ENCODE measurements at regions not wholly inside any gene's neighbourhood (a gene's known extent, or its start where the extent isn't known, plus 50 kb on each side); places are given as distances from the start of the nearest gene placed in this dataset.

- no peaks in the 10 kb centered on the region for H3F3A ChIP-seq (replicated peaks; ENCODE audit: low read depth)
- no peak overlapping the region for H3K27ac ChIP-seq (ENCODE audit: low read depth)
Measured at GRCh38 chr2:205849136-205849535, 166.8 kb downstream of the NRP2 start.

More at GRCh38 chr2:205849136-205849535, 166.8 kb downstream of the NRP2 start:
- no peak overlapping the region for H3K27ac Mint-ChIP-seq
- H3K4me1 Mint-ChIP-seq = peaks cover 17% of the 10 kb centered on the region
- H3K4me3 Mint-ChIP-seq = no peak overlapping the region
- DNase-seq (ENCODE audit: low spot score) = no peak
- ATAC-seq = no peak
- H3K36me3 Mint-ChIP-seq (ENCODE audit: low read depth) = no peaks in the 10 kb centered on the region
- H3K9me3 Mint-ChIP-seq = no peaks in the 10 kb centered on the region
- no peak for TF ChIP-seq EZH2phosphoT487 (IDR thresholded peaks at IDR 0.05; ENCODE audit: unreplicated experiment)
- TF ChIP-seq POLR2AphosphoS5 (IDR thresholded peaks at IDR 0.05; ENCODE audit: low read depth) = no peak
- no peak for TF ChIP-seq CTCF (conservative IDR thresholded peaks at IDR 0.05; ENCODE audit: low read depth in 2 of 2)
- TF ChIP-seq ZNF114 (CRISPR knock-in tag; IDR thresholded peaks at IDR 0.05) = no peak
- TF ChIP-seq REST (IDR thresholded peaks at IDR 0.05; ENCODE audit: unreplicated experiment) = no peak
- no peak for TF ChIP-seq ZNF462 (CRISPR knock-in tag; IDR thresholded peaks at IDR 0.05)
- TF ChIP-seq CREB1 (CRISPR knock-in tag; IDR thresholded peaks at IDR 0.05; ENCODE audit: low read depth) = no peak
- TF ChIP-seq NANOG (IDR thresholded peaks at IDR 0.05; ENCODE audit: borderline replicate concordance) = no peak
- no peak for TF ChIP-seq STAT1 (IDR thresholded peaks at IDR 0.05; ENCODE audit: unreplicated experiment)
- TF ChIP-seq ETS1 (IDR thresholded peaks at IDR 0.05) = no peak
- no peak for TF ChIP-seq ZNF331 (CRISPR knock-in tag; IDR thresholded peaks at IDR 0.05; ENCODE audit: low read depth)
- H3K4me2 ChIP-seq = no peak overlapping the region
- peaks cover 13% of the 10 kb centered on the region; the same call in 1 of the 2 replicates for H3K9me2 ChIP-seq (ENCODE audit: insufficient read depth)
- H3K4me3 ChIP-seq = no peak overlapping the region
- no peaks in the 10 kb centered on the region for H3K79me2 ChIP-seq (replicated peaks; ENCODE audit: insufficient read depth)
- H4K20me1 ChIP-seq (replicated peaks; ENCODE audit: insufficient read depth) = no peaks in the 10 kb centered on the region
- H2AFZ ChIP-seq = no peak overlapping the region
- H3K27me3 Mint-ChIP-seq (ENCODE audit: insufficient read depth, low read depth, poor library complexity) = peaks cover 5% of the 10 kb centered on the region
- peaks cover 7% of the 10 kb centered on the region; the same call in 1 of the 2 replicates for H3K4me1 ChIP-seq (ENCODE audit: insufficient read depth)
- no peaks in the 10 kb centered on the region for H3K36me3 ChIP-seq (ENCODE audit: insufficient read depth)
- no peaks in the 10 kb centered on the region for H3K27me3 ChIP-seq (ENCODE audit: insufficient read depth)

All from GM23338 (cell line).